ENCODE measurements at regions not wholly inside any gene's neighbourhood (a gene's known extent, or its start where the extent isn't known, plus 50 kb on each side); places are given as distances from the start of the nearest gene placed in this dataset.

- H3K4me1 ChIP-seq (ENCODE audit: control insufficient read depth in 1 of 2, insufficient read depth in 2 of 2, low read depth in 1 of 2, low read length in 1 of 2): no peaks in the 10 kb centered on the region
- ChIA-PET CTCF (no interaction called here), POLR2A (no interaction called here)
- no peaks in the 10 kb centered on the region for H3K9me2 ChIP-seq
- H3K36me3 ChIP-seq (replicated peaks in 1 of 2; ENCODE audit: control insufficient read depth in 1 of 2, insufficient read depth in 2 of 2, low read length in 1 of 2): no peaks in the 10 kb centered on the region
- H3K9ac ChIP-seq: no peak overlapping the region
- H3K79me2 ChIP-seq (ENCODE audit: insufficient read depth): no peaks in the 10 kb centered on the region
- H3F3A ChIP-seq (replicated peaks; ENCODE audit: insufficient read depth): no peaks in the 10 kb centered on the region
- no peaks in the 10 kb centered on the region for H4K20me1 ChIP-seq (ENCODE audit: insufficient read depth)
- DNase-seq: no peak
- TF ChIP-seq NRF1 (IDR thresholded peaks at IDR 0.05; ENCODE audit: low read depth, low read length): no peak
- TF ChIP-seq MXI1 (IDR thresholded peaks at IDR 0.05; ENCODE audit: low read depth, low read length): no peak
- H2AFZ ChIP-seq (ENCODE audit: low read depth): no peak overlapping the region
- no peaks in the 10 kb centered on the region for H3K27me3 ChIP-seq (ENCODE audit: insufficient read depth)
- H3K4me3 ChIP-seq (ENCODE audit: low read depth in 2 of 2, low read length in 1 of 2): no peak overlapping the region
- no peaks in the 10 kb centered on the region for H3K9me3 ChIP-seq
- H3K27ac ChIP-seq (ENCODE audit: low read depth in 2 of 2, low read length in 1 of 2): no peak overlapping the region
- 49% methylated on average over 5 of the region's 5 CpGs for WGBS (ENCODE audit: low lambda C conversion rate)
- no peak overlapping the region for H3K4me2 ChIP-seq
Observed at GRCh38 chr3:182410051-182410450, 383.3 kb upstream of the ATP11B start.

DNA sequence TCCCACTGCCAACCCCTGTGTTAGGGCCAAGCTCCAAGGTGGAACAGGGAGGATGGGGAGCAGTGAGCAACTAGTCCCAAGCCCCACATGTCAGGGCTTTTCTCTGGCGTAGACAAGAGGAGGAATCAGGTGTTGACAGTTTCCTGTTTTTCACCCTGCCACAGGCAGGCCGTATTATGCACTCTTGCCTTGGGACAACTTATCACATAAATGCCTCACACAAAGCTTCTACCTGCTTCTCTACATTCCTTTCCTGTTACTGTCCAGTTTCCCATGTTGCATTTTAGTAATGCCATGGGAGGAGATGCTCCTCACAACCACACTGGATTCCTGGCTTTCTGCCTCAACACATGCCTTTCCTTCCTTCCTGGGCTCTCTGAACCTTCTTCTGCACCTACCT is 381.2 kb upstream of the ATP11B start:
- no peak overlapping the region for H3K4me3 ChIP-seq (ENCODE audit: low read depth in 2 of 2, low read length in 1 of 2)
- H3K9me2 ChIP-seq: no peaks in the 10 kb centered on the region
- no peaks in the 10 kb centered on the region for H3K36me3 ChIP-seq (replicated peaks in 1 of 2; ENCODE audit: control insufficient read depth in 1 of 2, insufficient read depth in 2 of 2, low read length in 1 of 2)
- H3K9ac ChIP-seq: no peak overlapping the region
- H3K27ac ChIP-seq (ENCODE audit: low read depth in 2 of 2, low read length in 1 of 2): no peak overlapping the region
- H2AFZ ChIP-seq (ENCODE audit: low read depth): no peak overlapping the region
- H4K20me1 ChIP-seq (ENCODE audit: insufficient read depth): no peaks in the 10 kb centered on the region
- ChIA-PET POLR2A (no interaction called here), CTCF (no interaction called here)
- no peaks in the 10 kb centered on the region for H3K27me3 ChIP-seq (ENCODE audit: insufficient read depth)
- WGBS (ENCODE audit: low lambda C conversion rate): 45% methylated on average over 2 of the region's 2 CpGs
- no peak overlapping the region for H3K4me2 ChIP-seq
- H3K79me2 ChIP-seq (ENCODE audit: insufficient read depth): no peaks in the 10 kb centered on the region
- TF ChIP-seq SMC3 (IDR thresholded peaks at IDR 0.05; ENCODE audit: low read depth, low read length) (no peak), NRF1 (IDR thresholded peaks at IDR 0.05; ENCODE audit: low read depth, low read length) (no peak), TAF1 (IDR thresholded peaks at IDR 0.05; ENCODE audit: borderline replicate concordance, low read depth, low read length) (no peak), RXRA (IDR thresholded peaks at IDR 0.05; ENCODE audit: borderline replicate concordance, low read depth) (no peak), YY1 (IDR thresholded peaks at IDR 0.05; ENCODE audit: low read depth) (no peak), FOXM1 (IDR thresholded peaks at IDR 0.05; ENCODE audit: low read depth) (no peak), POLR2AphosphoS5 (IDR thresholded peaks at IDR 0.05; ENCODE audit: low read depth, low read length) (no peak), FOSL2 (IDR thresholded peaks at IDR 0.05; ENCODE audit: borderline replicate concordance, low read depth) (no peak), JUND (IDR thresholded peaks at IDR 0.05) (no peak), MXI1 (IDR thresholded peaks at IDR 0.05; ENCODE audit: low read depth, low read length) (no peak), TEAD4 (IDR thresholded peaks at IDR 0.05; ENCODE audit: borderline replicate concordance, insufficient read depth) (no peak), EP300 (IDR thresholded peaks at IDR 0.05; ENCODE audit: borderline replicate concordance in 1 of 2, low read depth in 1 of 2, low read length in 1 of 2) (no peak), MEF2A (IDR thresholded peaks at IDR 0.05; ENCODE audit: borderline replicate concordance, low read depth) (no peak), FOXJ3 (CRISPR knock-in tag; IDR thresholded peaks at IDR 0.05) (no peak), RCOR1 (IDR thresholded peaks at IDR 0.05; ENCODE audit: low read length) (no peak), CHD2 (IDR thresholded peaks at IDR 0.05; ENCODE audit: low read length, partially characterized antibody) (no peak)
- TF ChIP-seq, protein P1, sequence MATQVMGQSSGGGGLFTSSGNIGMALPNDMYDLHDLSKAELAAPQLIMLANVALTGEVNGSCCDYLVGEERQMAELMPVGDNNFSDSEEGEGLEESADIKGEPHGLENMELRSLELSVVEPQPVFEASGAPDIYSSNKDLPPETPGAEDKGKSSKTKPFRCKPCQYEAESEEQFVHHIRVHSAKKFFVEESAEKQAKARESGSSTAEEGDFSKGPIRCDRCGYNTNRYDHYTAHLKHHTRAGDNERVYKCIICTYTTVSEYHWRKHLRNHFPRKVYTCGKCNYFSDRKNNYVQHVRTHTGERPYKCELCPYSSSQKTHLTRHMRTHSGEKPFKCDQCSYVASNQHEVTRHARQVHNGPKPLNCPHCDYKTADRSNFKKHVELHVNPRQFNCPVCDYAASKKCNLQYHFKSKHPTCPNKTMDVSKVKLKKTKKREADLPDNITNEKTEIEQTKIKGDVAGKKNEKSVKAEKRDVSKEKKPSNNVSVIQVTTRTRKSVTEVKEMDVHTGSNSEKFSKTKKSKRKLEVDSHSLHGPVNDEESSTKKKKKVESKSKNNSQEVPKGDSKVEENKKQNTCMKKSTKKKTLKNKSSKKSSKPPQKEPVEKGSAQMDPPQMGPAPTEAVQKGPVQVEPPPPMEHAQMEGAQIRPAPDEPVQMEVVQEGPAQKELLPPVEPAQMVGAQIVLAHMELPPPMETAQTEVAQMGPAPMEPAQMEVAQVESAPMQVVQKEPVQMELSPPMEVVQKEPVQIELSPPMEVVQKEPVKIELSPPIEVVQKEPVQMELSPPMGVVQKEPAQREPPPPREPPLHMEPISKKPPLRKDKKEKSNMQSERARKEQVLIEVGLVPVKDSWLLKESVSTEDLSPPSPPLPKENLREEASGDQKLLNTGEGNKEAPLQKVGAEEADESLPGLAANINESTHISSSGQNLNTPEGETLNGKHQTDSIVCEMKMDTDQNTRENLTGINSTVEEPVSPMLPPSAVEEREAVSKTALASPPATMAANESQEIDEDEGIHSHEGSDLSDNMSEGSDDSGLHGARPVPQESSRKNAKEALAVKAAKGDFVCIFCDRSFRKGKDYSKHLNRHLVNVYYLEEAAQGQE (IDR thresholded peaks at IDR 0.05; ENCODE audit: low read depth, low read length): no peak
- TF ChIP-seq, protein P2, sequence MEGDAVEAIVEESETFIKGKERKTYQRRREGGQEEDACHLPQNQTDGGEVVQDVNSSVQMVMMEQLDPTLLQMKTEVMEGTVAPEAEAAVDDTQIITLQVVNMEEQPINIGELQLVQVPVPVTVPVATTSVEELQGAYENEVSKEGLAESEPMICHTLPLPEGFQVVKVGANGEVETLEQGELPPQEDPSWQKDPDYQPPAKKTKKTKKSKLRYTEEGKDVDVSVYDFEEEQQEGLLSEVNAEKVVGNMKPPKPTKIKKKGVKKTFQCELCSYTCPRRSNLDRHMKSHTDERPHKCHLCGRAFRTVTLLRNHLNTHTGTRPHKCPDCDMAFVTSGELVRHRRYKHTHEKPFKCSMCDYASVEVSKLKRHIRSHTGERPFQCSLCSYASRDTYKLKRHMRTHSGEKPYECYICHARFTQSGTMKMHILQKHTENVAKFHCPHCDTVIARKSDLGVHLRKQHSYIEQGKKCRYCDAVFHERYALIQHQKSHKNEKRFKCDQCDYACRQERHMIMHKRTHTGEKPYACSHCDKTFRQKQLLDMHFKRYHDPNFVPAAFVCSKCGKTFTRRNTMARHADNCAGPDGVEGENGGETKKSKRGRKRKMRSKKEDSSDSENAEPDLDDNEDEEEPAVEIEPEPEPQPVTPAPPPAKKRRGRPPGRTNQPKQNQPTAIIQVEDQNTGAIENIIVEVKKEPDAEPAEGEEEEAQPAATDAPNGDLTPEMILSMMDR (IDR thresholded peaks at IDR 0.05): no peak
- TF ChIP-seq, protein P3, sequence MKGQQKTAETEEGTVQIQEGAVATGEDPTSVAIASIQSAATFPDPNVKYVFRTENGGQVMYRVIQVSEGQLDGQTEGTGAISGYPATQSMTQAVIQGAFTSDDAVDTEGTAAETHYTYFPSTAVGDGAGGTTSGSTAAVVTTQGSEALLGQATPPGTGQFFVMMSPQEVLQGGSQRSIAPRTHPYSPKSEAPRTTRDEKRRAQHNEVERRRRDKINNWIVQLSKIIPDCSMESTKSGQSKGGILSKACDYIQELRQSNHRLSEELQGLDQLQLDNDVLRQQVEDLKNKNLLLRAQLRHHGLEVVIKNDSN (IDR thresholded peaks at IDR 0.05; ENCODE audit: borderline replicate concordance, low read depth): no peak
- H3F3A ChIP-seq (replicated peaks; ENCODE audit: insufficient read depth): no peaks in the 10 kb centered on the region
- H3K9me3 ChIP-seq: no peaks in the 10 kb centered on the region
- DNase-seq: no peak
- H3K4me1 ChIP-seq (ENCODE audit: control insufficient read depth in 1 of 2, insufficient read depth in 2 of 2, low read depth in 1 of 2, low read length in 1 of 2): no peaks in the 10 kb centered on the region

Data from SK-N-SH (cell line).